OCI-LY7 (cell line): ENCODE measurements at regions not wholly inside any gene's neighbourhood (a gene's known extent, or its start where the extent isn't known, plus 50 kb on each side); places are given as distances from the start of the nearest gene placed in this dataset.

Experiments
- CTCF ChIP-seq: fragments of 200-600 bp; sonication (generic); conservative IDR thresholded peaks from 2 replicates; pipeline ENCODE4 v1.5.1; 2014; ENCODE audit warnings: mild to moderate bottlenecking, antibody characterized with exemption, low read length, moderate library complexity, mixed read lengths
- EZH2phosphoT487 ChIP-seq: fragments of 200-600 bp; sonication (generic); IDR thresholded peaks from 2 replicates; pipeline ENCODE4 v1.6.1; 2018; ENCODE audit warnings: low read depth, borderline replicate concordance, mild to moderate bottlenecking, mixed run types, antibody characterized with exemption, low read length, moderate library complexity, mixed read lengths

GRCh38 chr4:188429965-188430364, 290.7 kb downstream of the TRIML1 start:
- no peak for TF ChIP-seq CTCF
- no peak for TF ChIP-seq EZH2phosphoT487
